GM23248 (cell line): ENCODE measurements at regions not wholly inside any gene's neighbourhood (a gene's known extent, or its start where the extent isn't known, plus 50 kb on each side); places are given as distances from the start of the nearest gene placed in this dataset.

Source experiments
- EZH2 ChIP-seq: fragments of 200-600 bp; sonication (generic); IDR thresholded peaks from 2 replicates; pipeline ENCODE4 v1.6.1; 2018; ENCODE audit warnings: antibody characterized with exemption, mild to moderate bottlenecking; ENCODE audit not compliant: insufficient read depth, poor library complexity, severe bottlenecking
- EZH2phosphoT487 ChIP-seq: fragments of 200-600 bp; sonication (generic); IDR thresholded peaks from 2 replicates; pipeline ENCODE4 v1.6.1; 2018; ENCODE audit warnings: antibody characterized with exemption, moderate library complexity, mild to moderate bottlenecking, low read depth; ENCODE audit not compliant: insufficient read depth

DNA sequence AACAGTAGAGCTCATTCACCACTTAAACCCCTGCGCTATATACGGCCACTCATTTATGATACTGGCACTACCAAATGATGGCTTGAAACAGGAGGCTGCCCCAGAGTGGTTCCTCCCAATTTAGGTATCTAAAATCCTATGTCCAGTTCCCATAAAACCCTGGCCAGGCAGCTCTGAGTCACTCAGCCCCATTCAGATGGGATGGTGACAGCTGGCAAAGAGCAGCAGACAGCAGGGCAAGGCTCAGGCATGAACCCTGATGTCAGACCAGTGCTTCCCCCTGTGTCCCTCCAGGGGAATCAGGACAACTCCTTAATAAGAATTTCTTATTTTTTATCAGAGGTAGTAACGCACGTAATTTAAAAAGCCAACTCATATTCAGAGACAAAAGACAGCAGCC, 77.2 kb upstream of the RNU6-1 start:
- TF ChIP-seq EZH2 (no peak), EZH2phosphoT487 (no peak)
